Upper lobe of left lung (tissue), 4 donors: ENCODE measurements at regions not wholly inside any gene's neighbourhood (a gene's known extent, or its start where the extent isn't known, plus 50 kb on each side); places are given as distances from the start of the nearest gene placed in this dataset.

ENCODE experiments used
- CTCF ChIP-seq, 6 experiments: fragments of 450-650 bp in 4 of 6; fragments of 200-600 bp in 2 of 6; sonication (generic) in 2 of 6; IDR thresholded peaks; one replicate each; pipeline ENCODE4 v1.5.1; 2016 to 2019; ENCODE audit warnings: antibody characterized with exemption in 6 of 6
- POLR2A ChIP-seq, 4 donors: fragments of 450-650 bp; IDR thresholded peaks; one replicate each; pipeline ENCODE4 v1.5.1; 2016 to 2017; ENCODE audit warnings: antibody characterized with exemption in 4 of 4, mild to moderate bottlenecking in 2 of 4

DNA sequence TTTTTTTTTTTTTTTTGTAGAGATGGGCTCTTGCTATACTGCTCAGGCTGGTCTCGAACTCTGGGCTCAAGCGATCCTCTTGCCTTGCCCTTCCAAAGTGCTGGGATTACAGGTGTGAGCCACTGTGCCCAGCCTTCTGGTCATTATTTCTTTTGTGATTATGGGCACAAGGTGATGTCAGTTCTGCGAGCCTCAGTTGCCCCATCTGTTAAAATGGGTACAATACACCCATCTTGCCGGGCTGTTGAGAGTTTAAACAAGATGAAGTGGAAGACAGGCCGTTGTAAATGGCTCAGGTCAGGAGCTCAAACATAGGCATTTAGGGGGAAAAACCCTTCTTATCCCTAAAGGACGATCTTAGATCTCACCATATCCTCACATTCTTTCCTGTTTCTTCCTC, 53.7 kb upstream of the WNT4 start:
- no peak for TF ChIP-seq CTCF (IDR thresholded peaks at IDR 0.05)
- no peak for TF ChIP-seq POLR2A (IDR thresholded peaks at IDR 0.05)
